Posterior cingulate gyrus (tissue), 11 donors: ENCODE measurements at regions not wholly inside any gene's neighbourhood (a gene's known extent, or its start where the extent isn't known, plus 50 kb on each side); places are given as distances from the start of the nearest gene placed in this dataset.
"Not testable (repeated sequence)": the region's sequence is repeated elsewhere in the genome, so short reads cannot be mapped to it uniquely, and the experiment has no call there.

ENCODE experiments used
- DNase-seq, 10 donors: peaks; one replicate each; pipeline versions ENCODE4 v3.0.0 to v3.0.0-alpha.2; 2020 to 2021; ENCODE audit warnings: mixed read lengths in 3 of 10
- intact Hi-C: fragments of 100-400 bp; cut with DNase I; formaldehyde crosslinking; loops from one replicate; pipeline ENCODE4 v1.15.1; 2023

GRCh38 chr4:190118519-190118918 is 54.2 kb downstream of the DBET start:
- intact Hi-C loops: not testable (repeated sequence)
- DNase-seq: peak in 1 of 10 donors; percentile 29

- peak in 1 of 10 donors; percentile 13 for DNase-seq
- intact Hi-C loops: not testable (repeated sequence)
These were observed 54.1 kb upstream of the DUX4 start for GRCh38 chr4:190119474-190119873.

DNA sequence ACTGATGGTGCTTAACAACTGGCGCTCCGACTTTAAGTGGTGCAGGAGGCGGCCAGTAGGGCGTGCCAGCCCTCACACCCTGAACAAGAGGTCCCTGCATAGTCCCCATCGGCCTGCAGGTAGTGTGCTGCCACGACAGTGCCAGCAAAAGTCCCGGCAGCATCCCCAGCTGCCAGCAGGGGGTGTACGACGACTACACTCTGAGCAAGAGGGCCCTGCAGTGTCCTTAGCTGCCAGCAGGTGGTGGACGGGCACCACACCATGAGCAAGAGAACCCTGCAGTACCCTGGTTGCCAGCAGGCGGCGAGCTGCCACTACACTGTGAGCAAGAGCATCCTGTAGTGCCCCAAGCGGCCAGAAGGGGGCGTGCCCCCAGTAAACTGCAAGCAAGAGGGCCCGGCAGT is 53.5 kb upstream of the DUX4 start:
- intact Hi-C loops: not testable (repeated sequence)
- DNase-seq: peak in 1 of 10 donors; percentile 13

GRCh38 chr4:190120537-190121001 is 53.0 kb upstream of the DUX4 start:
- intact Hi-C loops: not testable (repeated sequence)
- DNase-seq: peak in 1 of 10 donors; percentile 79

GRCh38 chr4:190121076-190121671 is 52.4 kb upstream of the DUX4 start:
- peak in 2 of 10 donors; percentile 16 to 81 for DNase-seq

DNA sequence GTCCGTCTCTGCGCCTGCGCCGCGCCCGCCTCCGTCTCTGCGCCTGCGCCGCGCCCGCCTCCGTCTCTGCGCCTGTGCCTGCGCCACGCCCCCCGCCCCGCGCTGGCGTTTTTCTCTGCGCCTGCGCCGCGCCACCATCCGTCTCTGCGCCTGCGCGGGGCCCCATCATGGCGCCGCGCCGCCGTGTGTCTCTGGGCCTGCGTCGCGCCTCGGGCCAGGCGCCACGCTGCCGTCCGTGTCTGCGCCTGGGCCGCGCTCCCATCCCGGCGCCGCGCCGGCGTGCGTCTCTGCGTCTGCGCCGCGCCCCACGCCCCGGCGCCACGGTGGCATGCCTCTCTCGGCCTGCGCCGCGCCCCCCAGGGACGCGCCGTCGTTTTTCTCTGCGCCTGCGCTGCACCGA is 51.8 kb upstream of the DUX4 start:
- intact Hi-C loops: no loop called here
- peak in 2 of 10 donors; percentile 39 to 82 for DNase-seq

More at GRCh38 chr4:190121076-190121671, 52.4 kb upstream of the DUX4 start:
- intact Hi-C loops: not testable (repeated sequence)

DNA sequence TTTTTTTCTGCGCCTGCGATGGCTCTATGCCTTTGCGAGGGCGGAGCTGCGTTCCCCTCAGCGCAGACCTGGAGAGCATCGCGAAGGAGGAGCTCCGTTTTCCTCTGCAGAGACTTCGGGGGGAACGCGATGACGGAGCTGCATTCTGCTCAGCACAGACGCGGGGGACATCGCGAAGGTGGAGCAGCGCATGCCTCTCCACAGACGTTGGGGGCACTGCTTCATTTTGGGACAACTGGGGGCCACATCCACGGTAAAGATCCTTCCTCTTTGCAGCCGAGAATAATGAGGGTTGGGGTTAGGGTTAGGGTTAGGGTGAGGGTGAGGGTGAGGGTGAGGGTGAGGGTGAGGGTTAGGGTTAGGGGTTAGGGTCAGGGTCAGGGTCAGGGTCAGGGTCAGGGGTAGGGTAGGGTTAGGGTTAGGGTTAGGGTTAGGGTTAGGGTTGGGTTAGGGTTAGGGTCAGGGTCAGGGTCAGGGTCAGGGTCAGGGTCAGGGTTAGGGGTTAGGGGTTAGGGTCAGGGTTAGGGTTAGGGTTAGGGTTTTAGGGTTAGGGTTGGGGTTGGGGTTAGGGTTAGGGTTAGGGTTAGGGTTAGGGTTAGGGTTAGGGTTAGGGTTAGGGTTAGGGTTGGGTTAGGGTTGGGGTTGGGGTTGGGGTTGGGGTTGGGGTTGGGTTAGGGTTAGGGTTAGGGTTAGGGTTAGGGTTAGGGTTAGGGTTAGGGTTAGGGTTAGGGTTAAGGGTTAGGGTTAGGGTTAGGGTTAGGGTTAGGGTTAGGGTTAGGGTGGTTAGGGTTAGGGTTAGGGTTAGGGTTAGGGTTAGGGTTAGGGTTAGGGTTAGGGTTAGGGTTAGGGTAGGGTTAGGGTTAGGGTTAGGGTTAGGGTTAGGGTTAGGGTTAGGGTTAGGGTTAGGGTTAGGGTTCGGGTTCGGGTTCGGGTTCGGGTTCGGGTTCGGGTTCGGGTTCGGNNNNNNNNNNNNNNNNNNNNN is 51.1 kb upstream of the DUX4 start:
- intact Hi-C loops: not testable (repeated sequence)
- DNase-seq: peak in 3 of 10 donors; percentile 25 to 88 (median 82)
